Gastrocnemius medialis (tissue), 4 donors: ENCODE measurements at regions not wholly inside any gene's neighbourhood (a gene's known extent, or its start where the extent isn't known, plus 50 kb on each side); places are given as distances from the start of the nearest gene placed in this dataset.
A peak's percentile ranks its signal among the peaks of the same experiment; 100 is the strongest.

Experiments used
- ATAC-seq, 2 donors: fragments of 150-250 bp; one replicate each; pipeline ENCODE4 v1.9.1; 2016
- DNase-seq, 2 donors: peaks; one replicate each; pipeline ENCODE4 v3.0.0-alpha.2; 2019
- H3K27ac ChIP-seq, 4 donors: fragments of 200-600 bp; sonication (generic); 1 replicate in 1 of 4; 2 replicates in 3 of 4; pipeline ENCODE4 v1.5.1; 2016 to 2018; ENCODE audit warnings: mild to moderate bottlenecking in 2 of 4, moderate library complexity in 1 of 4
- H3K27me3 ChIP-seq, 3 donors: fragments of 200-600 bp; sonication (generic) in 2 of 3; 1 replicate in 1 of 3; 2 replicates in 2 of 3; pipeline versions ENCODE4 v1.5.1 to v1.6.0; 2016 to 2019; ENCODE audit warnings: mild to moderate bottlenecking in 1 of 3, moderate library complexity in 1 of 3
- H3K36me3 ChIP-seq, 2 donors: fragments of 200-600 bp; sonication (generic) in 1 of 2; one replicate each; pipeline ENCODE4 v1.5.1; 2017 to 2018
- H3K4me1 ChIP-seq, 2 donors: fragments of 200-600 bp; sonication (generic) in 1 of 2; one replicate each; pipeline ENCODE4 v1.5.1; 2016 to 2017; ENCODE audit warnings: mild to moderate bottlenecking in 2 of 2
- H3K4me3 ChIP-seq, 4 donors: fragments of 200-600 bp; sonication (generic) in 3 of 4; 1 replicate in 1 of 4; 2 replicates in 3 of 4; pipeline ENCODE4 v1.5.1; 2016 to 2019; ENCODE audit warnings: mild to moderate bottlenecking in 2 of 4
- H3K9me3 ChIP-seq, 3 donors: fragments of 200-600 bp; sonication (generic) in 2 of 3; 1 replicate in 1 of 3; 2 replicates in 2 of 3; pipeline ENCODE4 v1.5.1; 2016 to 2019
- POLR2A ChIP-seq, 2 donors: fragments of 450-650 bp; IDR thresholded peaks; one replicate each; pipeline ENCODE4 v1.6.1; 2017; ENCODE audit warnings: antibody characterized with exemption in 2 of 2, mild to moderate bottlenecking in 2 of 2, moderate library complexity in 2 of 2
- in situ Hi-C, 4 donors: fragments of 200-750 bp; cut with MboI; loops; one replicate each; pipeline versions ENCODE4 v1.15.0 to v1.8.0; 2017; ENCODE audit warnings: low sequenced_read_pairs in 4 of 4
- intact Hi-C: fragments of 100-400 bp; cut with DNase I; formaldehyde crosslinking; loops from one replicate; pipeline ENCODE4 v1.15.1; 2023; ENCODE audit warnings: low total_unique reads
- TF ChIP-seq, protein P1 (sequence below), 5 experiments: fragments of 450-650 bp in 3 of 5; fragments of 200-600 bp in 2 of 5; sonication (generic) in 2 of 5; IDR thresholded peaks in 4 of 5; conservative IDR thresholded peaks in 1 of 5; 1 replicate in 4 of 5; 2 replicates in 1 of 5; pipeline ENCODE4 v1.5.1; 2016 to 2019; ENCODE audit warnings: antibody characterized with exemption in 5 of 5, mild to moderate bottlenecking in 3 of 5, moderate library complexity in 3 of 5

DNA sequence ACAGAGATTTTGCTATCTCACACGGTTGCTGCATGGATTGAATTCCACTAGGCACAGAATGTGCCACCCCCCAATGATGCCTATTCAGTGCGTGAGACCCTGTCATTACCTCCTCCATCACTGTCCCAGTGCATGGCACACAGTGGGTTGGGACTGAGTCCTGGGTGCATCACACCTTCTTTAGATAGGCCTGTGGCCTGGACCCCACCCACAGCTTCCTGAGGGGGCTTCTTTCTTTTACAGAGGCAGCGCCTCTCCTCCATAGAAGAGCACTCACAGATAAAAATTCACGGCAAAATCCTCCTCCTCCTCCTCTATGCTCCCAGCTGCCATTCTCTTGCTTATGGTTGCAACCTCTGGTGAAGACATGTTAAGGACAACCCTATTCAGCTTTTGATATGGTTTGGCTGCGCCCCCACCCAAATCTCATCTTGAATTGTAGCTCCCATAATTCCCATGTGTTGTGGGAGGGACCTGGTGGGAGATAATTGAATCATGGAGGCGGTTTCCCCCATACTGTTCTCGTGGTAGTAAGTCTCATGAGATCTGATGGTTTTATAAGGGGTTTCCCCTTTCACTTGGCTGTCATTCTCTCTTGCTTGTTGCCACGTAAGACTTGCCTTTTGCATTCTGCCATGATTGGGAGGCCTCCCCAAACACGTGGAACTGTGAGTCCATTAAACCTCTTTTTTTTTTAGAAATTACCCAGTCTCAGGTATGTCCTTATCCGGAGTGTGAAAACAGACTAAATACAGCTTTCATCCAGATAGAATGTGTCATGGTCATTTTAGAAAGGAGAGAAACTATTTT, 147.6 kb downstream of the KLF13 start:
- DNase-seq (no peak), ATAC-seq (no peak)
- H3K36me3 ChIP-seq: no peaks in the 10 kb centered on the region
- intact Hi-C loops: no loop called here
- no peaks in the 10 kb centered on the region for H3K4me1 ChIP-seq
- in situ Hi-C loops: no loop called here
- H3K27ac ChIP-seq: no peak overlapping the region
- TF ChIP-seq, protein P1, sequence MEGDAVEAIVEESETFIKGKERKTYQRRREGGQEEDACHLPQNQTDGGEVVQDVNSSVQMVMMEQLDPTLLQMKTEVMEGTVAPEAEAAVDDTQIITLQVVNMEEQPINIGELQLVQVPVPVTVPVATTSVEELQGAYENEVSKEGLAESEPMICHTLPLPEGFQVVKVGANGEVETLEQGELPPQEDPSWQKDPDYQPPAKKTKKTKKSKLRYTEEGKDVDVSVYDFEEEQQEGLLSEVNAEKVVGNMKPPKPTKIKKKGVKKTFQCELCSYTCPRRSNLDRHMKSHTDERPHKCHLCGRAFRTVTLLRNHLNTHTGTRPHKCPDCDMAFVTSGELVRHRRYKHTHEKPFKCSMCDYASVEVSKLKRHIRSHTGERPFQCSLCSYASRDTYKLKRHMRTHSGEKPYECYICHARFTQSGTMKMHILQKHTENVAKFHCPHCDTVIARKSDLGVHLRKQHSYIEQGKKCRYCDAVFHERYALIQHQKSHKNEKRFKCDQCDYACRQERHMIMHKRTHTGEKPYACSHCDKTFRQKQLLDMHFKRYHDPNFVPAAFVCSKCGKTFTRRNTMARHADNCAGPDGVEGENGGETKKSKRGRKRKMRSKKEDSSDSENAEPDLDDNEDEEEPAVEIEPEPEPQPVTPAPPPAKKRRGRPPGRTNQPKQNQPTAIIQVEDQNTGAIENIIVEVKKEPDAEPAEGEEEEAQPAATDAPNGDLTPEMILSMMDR (IDR thresholded peaks at IDR 0.05 in 4 of 5, conservative IDR thresholded peaks at IDR 0.05 in 1 of 5): no peak
- H3K9me3 ChIP-seq: no peaks in the 10 kb centered on the region
- no peak overlapping the region for H3K4me3 ChIP-seq
- H3K27me3 ChIP-seq: no peaks in the 10 kb centered on the region

GRCh38 chr15:31476236-31476810, 149.7 kb downstream of the KLF13 start:
- H3K27ac ChIP-seq: no peak overlapping the region
- H3K4me1 ChIP-seq: no peaks in the 10 kb centered on the region
- no peak overlapping the region for H3K4me3 ChIP-seq
- in situ Hi-C loops (no loop called here), intact Hi-C loops (no loop called here)
- H3K27me3 ChIP-seq: no peaks in the 10 kb centered on the region
- H3K9me3 ChIP-seq: no peaks in the 10 kb centered on the region
- DNase-seq (peak in 1 of 2 donors; percentile 2), ATAC-seq (no peak)
- TF ChIP-seq, protein P1 (IDR thresholded peaks at IDR 0.05 in 4 of 5, conservative IDR thresholded peaks at IDR 0.05 in 1 of 5): no peak
- TF ChIP-seq POLR2A (IDR thresholded peaks at IDR 0.05): no peak
- H3K36me3 ChIP-seq: no peaks in the 10 kb centered on the region

- Histone ChIP-seq H3K36me3 (no peaks in the 10 kb centered on the region), H3K9me3 (no peaks in the 10 kb centered on the region), H3K27me3 (peaks cover 1 to 4% (median 3%) of the 10 kb centered on the region in 3 donors), H3K4me3 (no peak overlapping the region), H3K4me1 (no peaks in the 10 kb centered on the region), H3K27ac (no peak overlapping the region)
- DNase-seq (no peak), ATAC-seq (no peak)
- TF ChIP-seq, protein P1 (IDR thresholded peaks at IDR 0.05 in 4 of 5, conservative IDR thresholded peaks at IDR 0.05 in 1 of 5): no peak
- no peak for TF ChIP-seq POLR2A (IDR thresholded peaks at IDR 0.05)
- in situ Hi-C loops: no loop called here
- intact Hi-C loops: no loop called here
Observed at GRCh38 chr15:31476866-31477265, 150.2 kb downstream of the KLF13 start.

DNA sequence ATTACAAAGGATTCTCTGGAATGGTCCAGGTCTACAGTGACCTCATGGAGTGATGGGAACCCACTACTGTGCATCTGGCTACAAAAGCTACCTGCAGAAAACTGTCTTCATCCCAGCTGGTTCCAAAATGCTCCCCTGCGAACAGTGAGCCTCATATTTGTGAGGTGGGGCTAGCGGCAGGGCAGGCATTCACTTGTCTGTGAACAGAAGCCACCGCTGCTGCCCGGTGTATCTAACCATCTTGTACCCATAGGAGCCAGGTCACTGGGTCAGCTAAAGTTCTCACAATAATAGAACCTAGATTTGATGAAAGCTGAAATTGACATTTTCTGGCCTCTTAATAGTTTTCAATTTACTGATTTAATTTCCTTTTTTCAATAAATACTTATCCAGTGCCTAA, 150.7 kb downstream of the KLF13 start:
- TF ChIP-seq, protein P1 (IDR thresholded peaks at IDR 0.05 in 4 of 5, conservative IDR thresholded peaks at IDR 0.05 in 1 of 5): no peak
- no peak for TF ChIP-seq POLR2A (IDR thresholded peaks at IDR 0.05)
- H3K9me3 ChIP-seq: no peaks in the 10 kb centered on the region
- no peak for ATAC-seq
- in situ Hi-C loops (no loop called here), intact Hi-C loops (no loop called here)
- no peaks in the 10 kb centered on the region for H3K36me3 ChIP-seq
- DNase-seq: no peak
- H3K4me3 ChIP-seq: no peak overlapping the region
- peaks cover 5 to 8% (median 8%) of the 10 kb centered on the region in 3 donors for H3K27me3 ChIP-seq
- no peaks in the 10 kb centered on the region for H3K4me1 ChIP-seq
- no peak overlapping the region for H3K27ac ChIP-seq
